ENCODE measurements at regions not wholly inside any gene's neighbourhood (a gene's known extent, or its start where the extent isn't known, plus 50 kb on each side); places are given as distances from the start of the nearest gene placed in this dataset.

DNA sequence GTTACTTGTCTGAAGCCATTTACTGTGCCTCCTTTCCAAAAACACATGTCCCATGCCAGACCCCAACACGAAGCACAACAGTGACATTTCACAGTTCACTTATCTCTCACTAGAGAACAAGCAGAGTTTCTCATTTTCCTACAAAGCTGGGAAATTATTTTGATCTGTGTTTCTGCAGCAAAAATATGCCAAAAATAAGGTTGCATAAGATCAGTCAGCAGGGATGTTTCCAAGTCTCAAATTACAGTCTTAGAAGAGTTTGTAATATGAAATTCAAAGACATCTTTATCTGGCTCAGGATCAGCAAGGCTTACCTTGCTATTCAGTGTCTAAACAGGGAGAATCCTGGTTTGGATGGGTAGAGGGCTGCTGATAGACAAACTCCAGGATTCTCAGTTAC, 75.5 kb downstream of the GJD2 start:
- Histone ChIP-seq H3K4me2 (ENCODE audit: low read length) (no peak overlapping the region), H3K9me3 (ENCODE audit: control insufficient read depth in 1 of 2, insufficient read depth in 1 of 2, low read depth in 1 of 2, low read length in 2 of 2) (no peaks in the 10 kb centered on the region), H3K9me2 (ENCODE audit: insufficient read depth) (no peaks in the 10 kb centered on the region), H3K27ac (ENCODE audit: low read depth, low read length) (no peak overlapping the region), H2AFZ (ENCODE audit: low read depth, low read length, poor library complexity, severe bottlenecking) (no peak overlapping the region), H3K79me2 (ENCODE audit: insufficient read depth, low read length) (no peaks in the 10 kb centered on the region), H3K9ac (ENCODE audit: low read length) (no peak overlapping the region), H3K27me3 (ENCODE audit: insufficient read depth, low read length) (peaks cover 18% of the 10 kb centered on the region; the same call in 1 of the 2 replicates), H3K4me3 (replicated peaks in 1 of 2; ENCODE audit: low read depth in 1 of 2, low read length in 2 of 2) (no peak overlapping the region), H3K4me1 (ENCODE audit: control insufficient read depth in 1 of 2, insufficient read depth in 2 of 2, low read length in 2 of 2) (peaks cover 11% of the 10 kb centered on the region in 2 experiments), H3K36me3 (ENCODE audit: control insufficient read depth in 1 of 2, insufficient read depth in 2 of 2, low read length in 2 of 2) (no peaks in the 10 kb centered on the region), H4K20me1 (ENCODE audit: insufficient read depth) (no peaks in the 10 kb centered on the region)
- DNase-seq (ENCODE audit: low read depth, low spot score) (no peak), ATAC-seq (no peak)
- no TSS peak for BruUV-seq (replicated peaks)
- ChIA-PET POLR2A (no interaction called here), RAD21 (ENCODE audit: low non-redundant PET in 1 of 2, low total read pairs in 2 of 2, uncharacterized antibody in 2 of 2, unreplicated experiment in 2 of 2) (no interaction called here), CTCF (no interaction called here)
- intact Hi-C loops (cut with micrococcal nuclease), result no loop called here
- TF ChIP-seq TCF7L2 (IDR thresholded peaks at IDR 0.05; ENCODE audit: borderline replicate concordance, extremely low read depth, insufficient read depth, insufficient read length) (no peak), CEBPB (IDR thresholded peaks at IDR 0.05; ENCODE audit: low read depth) (no peak), YY1 (IDR thresholded peaks at IDR 0.05; ENCODE audit: extremely low read depth, insufficient replicate concordance, low read depth, low read length) (no peak), EZH2phosphoT487 (IDR thresholded peaks at IDR 0.05; ENCODE audit: borderline replicate concordance) (no peak), POLR2AphosphoS5 (IDR thresholded peaks at IDR 0.05; ENCODE audit: low read depth, low read length) (no peak), SIN3A (IDR thresholded peaks at IDR 0.05; ENCODE audit: low read depth) (no peak), ZFX (IDR thresholded peaks at IDR 0.05) (no peak), EZH2 (IDR thresholded peaks at IDR 0.05) (no peak), POLR2A (IDR thresholded peaks at IDR 0.05; ENCODE audit: borderline replicate concordance, extremely low read depth, insufficient read depth, insufficient read length) (no peak), SP1 (IDR thresholded peaks at IDR 0.05; ENCODE audit: low read depth) (no peak), FOSL1 (IDR thresholded peaks at IDR 0.05; ENCODE audit: low read depth) (no peak), RAD21 (IDR thresholded peaks at IDR 0.05; ENCODE audit: low read depth) (no peak), CBX3 (IDR thresholded peaks at IDR 0.05; ENCODE audit: low read depth) (no peak), ELF1 (IDR thresholded peaks at IDR 0.05; ENCODE audit: borderline replicate concordance, low read depth) (no peak), JUND (IDR thresholded peaks at IDR 0.05) (no peak)
- TF ChIP-seq, protein P1, sequence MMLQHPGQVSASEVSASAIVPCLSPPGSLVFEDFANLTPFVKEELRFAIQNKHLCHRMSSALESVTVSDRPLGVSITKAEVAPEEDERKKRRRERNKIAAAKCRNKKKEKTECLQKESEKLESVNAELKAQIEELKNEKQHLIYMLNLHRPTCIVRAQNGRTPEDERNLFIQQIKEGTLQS (IDR thresholded peaks at IDR 0.05), result no peak
- TF ChIP-seq, protein P2, sequence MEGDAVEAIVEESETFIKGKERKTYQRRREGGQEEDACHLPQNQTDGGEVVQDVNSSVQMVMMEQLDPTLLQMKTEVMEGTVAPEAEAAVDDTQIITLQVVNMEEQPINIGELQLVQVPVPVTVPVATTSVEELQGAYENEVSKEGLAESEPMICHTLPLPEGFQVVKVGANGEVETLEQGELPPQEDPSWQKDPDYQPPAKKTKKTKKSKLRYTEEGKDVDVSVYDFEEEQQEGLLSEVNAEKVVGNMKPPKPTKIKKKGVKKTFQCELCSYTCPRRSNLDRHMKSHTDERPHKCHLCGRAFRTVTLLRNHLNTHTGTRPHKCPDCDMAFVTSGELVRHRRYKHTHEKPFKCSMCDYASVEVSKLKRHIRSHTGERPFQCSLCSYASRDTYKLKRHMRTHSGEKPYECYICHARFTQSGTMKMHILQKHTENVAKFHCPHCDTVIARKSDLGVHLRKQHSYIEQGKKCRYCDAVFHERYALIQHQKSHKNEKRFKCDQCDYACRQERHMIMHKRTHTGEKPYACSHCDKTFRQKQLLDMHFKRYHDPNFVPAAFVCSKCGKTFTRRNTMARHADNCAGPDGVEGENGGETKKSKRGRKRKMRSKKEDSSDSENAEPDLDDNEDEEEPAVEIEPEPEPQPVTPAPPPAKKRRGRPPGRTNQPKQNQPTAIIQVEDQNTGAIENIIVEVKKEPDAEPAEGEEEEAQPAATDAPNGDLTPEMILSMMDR (IDR thresholded peaks at IDR 0.05 in 2 of 3, conservative IDR thresholded peaks at IDR 0.05 in 1 of 3; ENCODE audit: borderline replicate concordance in 1 of 3, insufficient read depth in 1 of 3, low read depth in 2 of 3, low read length in 2 of 3), result no peak
- TF ChIP-seq, protein P3, sequence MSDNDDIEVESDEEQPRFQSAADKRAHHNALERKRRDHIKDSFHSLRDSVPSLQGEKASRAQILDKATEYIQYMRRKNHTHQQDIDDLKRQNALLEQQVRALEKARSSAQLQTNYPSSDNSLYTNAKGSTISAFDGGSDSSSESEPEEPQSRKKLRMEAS (IDR thresholded peaks at IDR 0.05), result no peak
- TF ChIP-seq, protein P4, sequence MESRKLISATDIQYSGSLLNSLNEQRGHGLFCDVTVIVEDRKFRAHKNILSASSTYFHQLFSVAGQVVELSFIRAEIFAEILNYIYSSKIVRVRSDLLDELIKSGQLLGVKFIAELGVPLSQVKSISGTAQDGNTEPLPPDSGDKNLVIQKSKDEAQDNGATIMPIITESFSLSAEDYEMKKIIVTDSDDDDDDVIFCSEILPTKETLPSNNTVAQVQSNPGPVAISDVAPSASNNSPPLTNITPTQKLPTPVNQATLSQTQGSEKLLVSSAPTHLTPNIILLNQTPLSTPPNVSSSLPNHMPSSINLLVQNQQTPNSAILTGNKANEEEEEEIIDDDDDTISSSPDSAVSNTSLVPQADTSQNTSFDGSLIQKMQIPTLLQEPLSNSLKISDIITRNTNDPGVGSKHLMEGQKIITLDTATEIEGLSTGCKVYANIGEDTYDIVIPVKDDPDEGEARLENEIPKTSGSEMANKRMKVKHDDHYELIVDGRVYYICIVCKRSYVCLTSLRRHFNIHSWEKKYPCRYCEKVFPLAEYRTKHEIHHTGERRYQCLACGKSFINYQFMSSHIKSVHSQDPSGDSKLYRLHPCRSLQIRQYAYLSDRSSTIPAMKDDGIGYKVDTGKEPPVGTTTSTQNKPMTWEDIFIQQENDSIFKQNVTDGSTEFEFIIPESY (IDR thresholded peaks at IDR 0.05; ENCODE audit: extremely low read depth, insufficient replicate concordance, low read length), result no peak
